HG03159 (cell line): ENCODE measurements at regions not wholly inside any gene's neighbourhood (a gene's known extent, or its start where the extent isn't known, plus 50 kb on each side); places are given as distances from the start of the nearest gene placed in this dataset.
"Not testable (repeated sequence)": the region's sequence is repeated elsewhere in the genome, so short reads cannot be mapped to it uniquely, and the experiment has no call there.

Experiments used
- ATAC-seq: cut with Tn5 transposase; IDR thresholded peaks from one replicate; pipeline ENCODE4 v1.9.1; 2021; ENCODE audit warnings: mild to moderate bottlenecking, moderate library complexity; ENCODE audit not compliant: unreplicated experiment

DNA sequence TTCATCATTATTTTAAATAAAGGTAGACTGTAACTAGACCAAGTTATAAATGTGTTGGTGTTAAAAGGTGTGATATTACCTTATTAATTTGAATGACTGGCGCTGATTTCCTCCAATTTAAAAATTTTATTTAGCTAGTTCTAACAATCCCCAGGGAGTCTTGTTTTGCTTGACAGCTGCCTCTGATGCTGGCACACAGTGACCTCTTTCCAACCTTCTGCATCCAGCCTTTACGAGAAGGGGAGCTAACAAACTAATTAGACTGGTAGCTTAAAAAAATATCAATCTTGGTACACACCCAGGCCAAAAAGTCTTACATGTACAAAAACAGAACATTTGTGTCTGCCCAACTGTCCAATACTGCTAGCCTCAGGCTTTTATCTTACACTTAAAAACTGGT lies 51.8 kb upstream of the ENPEP start:
- ATAC-seq: no peak

DNA sequence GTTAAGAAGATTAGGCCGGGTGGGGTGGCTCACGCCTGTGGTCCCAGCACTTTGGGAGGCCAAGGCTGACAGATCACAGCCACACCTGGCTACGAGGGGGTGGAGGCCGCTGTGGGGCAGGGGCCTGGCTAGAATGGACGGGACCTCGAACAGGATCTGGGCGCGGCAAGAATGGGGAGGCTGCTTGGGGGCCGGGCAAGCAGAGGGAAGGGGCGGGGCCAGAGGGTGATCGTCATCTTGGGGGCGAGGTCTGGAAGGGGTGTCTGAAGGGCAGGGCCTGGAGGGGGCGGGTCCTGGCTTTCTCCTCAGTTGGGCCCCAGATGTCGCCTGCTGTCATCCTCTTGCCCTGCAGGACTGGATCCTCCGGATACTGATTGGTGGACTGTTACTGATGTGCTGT lies 57.3 kb upstream of the ENPEP start:
- ATAC-seq: no peak

DNA sequence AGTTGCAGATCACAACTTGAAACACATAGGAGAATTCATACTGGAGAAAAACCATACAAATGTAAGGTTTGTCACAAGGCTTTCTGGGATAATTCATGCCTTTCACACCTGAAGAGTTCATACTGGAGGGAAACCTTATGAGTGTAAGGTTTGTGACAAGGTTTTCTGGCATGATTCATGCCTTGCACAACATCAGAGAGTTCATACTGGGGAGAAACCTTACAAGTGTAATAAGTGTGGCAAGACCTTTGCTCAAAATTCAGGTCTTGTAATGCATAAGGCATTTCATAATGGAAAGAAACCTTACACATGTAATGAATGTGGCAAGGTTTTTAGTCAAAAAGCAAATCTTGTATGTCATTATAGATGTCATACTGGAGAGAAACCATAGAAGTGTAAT lies 58.8 kb upstream of the ENPEP start:
- ATAC-seq: no peak

- ATAC-seq: no peak
Measured at GRCh38 chr4:110415478-110415877, 60.5 kb upstream of the ENPEP start.

GRCh38 chr4:110415041-110415440 lies 60.9 kb upstream of the ENPEP start:
- no peak for ATAC-seq

GRCh38 chr4:110414561-110414920 lies 61.4 kb upstream of the ENPEP start:
- ATAC-seq: no peak

GRCh38 chr4:110413807-110414560 lies 62.0 kb upstream of the ENPEP start:
- ATAC-seq: not testable (repeated sequence)

DNA sequence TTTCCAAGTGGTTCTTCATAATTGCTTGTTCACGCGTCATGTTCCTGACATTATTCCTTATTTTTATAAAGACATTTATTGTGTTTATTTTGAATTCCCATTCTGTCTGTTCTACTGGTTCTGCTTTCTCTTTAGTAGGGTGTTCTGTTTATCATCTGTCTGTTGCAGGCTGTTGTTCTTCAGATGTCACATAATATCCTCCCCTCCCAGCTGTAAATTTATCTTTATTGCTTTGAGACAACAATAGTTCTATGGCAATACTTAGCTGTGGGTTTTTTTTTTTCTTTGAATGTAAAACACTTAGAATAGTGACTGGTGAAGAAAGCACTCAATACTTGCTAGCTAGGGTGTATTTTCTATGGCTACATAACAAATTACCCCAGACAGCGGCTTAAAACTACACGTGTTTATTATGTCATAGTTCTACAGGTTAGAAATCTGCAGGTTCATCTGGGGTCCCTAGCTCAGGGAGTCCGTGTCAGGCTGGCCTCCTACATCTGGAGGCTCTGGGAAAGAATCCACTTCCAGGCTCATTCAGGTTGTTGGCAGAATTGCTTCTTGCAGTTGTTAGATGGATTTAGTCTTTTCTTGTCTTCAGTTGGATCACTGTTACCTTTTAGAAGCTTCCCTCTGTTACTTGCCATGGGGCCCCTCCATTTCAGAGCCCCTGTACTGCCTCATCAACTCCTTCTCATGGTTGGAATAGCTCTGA lies 63.4 kb upstream of the ENPEP start:
- ATAC-seq: no peak

DNA sequence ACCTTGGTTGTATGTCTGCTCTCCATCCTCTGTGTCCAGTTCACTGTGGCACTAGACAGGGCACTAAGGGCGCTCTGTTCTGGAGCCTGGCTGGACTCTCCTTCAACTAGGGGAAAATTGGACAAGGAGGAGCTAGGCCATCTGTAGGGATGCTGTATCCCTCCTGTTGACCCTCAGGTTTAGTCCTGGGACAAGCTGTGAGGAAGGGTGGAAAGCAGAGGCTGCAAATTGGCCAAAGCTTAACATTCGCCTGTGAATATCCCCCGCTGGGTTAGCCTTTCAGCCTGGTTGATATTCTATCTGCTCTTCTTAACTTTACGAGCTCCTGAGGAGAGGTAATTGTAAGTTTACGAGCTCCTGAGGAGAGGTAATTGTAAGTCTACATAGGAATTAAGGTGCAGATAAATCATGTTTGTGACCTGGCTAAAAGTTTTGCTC lies 64.4 kb upstream of the ENPEP start:
- no peak for ATAC-seq

DNA sequence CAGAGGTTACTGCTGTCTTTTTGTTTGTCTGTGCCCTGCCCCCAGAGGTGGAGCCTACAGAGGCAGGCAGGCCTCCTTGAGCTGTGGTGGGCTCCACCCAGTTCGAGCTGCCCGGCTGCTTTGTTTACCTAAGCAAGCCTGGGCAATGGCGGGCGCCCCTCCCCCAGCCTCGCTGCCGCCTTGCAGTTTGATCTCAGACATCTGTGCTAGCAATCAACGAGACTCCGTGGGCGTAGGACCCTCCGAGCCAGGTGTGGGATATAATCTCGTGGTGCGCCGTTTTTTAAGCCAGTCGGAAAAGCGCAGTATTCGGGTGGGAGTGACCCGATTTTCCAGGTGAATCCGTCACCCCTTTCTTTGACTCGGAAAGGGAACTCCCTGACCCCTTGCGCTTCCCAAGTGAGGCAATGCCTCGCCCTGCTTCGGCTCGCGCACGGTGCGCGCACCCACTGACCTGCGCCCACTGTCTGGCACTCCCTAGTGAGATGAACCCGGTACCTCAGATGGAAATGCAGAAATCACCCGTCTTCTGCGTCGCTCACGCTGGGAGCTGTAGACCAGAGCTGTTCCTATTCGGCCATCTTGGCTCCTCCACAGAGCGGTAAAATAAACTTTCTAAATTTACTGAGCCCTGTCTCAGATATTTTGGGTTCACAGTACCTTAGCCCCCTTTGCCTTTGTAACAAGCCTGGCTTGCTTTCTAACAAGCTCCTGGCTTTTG lies 64.9 kb upstream of the ENPEP start:
- not testable (repeated sequence) for ATAC-seq

GRCh38 chr4:110400086-110400485 lies 75.9 kb upstream of the ENPEP start:
- ATAC-seq: no peak

DNA sequence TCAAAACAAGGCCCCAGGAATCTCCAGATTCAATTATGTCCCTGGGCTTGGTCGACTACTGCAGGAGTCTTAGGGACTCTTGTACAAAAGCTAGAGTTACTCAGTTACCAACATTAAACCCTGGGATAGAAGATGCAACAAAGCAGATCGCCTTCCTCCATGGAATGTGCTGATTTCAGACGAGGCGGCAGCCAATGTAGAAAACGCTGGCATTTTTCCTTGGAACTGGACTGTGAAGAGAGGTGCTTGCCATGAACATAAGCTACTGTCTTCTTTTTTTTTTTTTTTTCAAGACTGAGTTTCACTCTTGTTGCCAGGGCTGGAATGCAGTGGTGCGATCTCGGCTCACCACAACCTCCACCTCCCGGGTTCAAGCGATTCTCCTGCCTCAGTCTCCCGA lies 76.9 kb upstream of the ENPEP start:
- not testable (repeated sequence) for ATAC-seq

- ATAC-seq: no peak
Measured at GRCh38 chr4:110396963-110397362, 79.0 kb upstream of the ENPEP start.

GRCh38 chr4:110395421-110395820 lies 80.5 kb upstream of the ENPEP start:
- no peak for ATAC-seq

GRCh38 chr4:110394871-110395270 lies 81.1 kb upstream of the ENPEP start:
- no peak for ATAC-seq

GRCh38 chr4:110381784-110382183 lies 94.2 kb upstream of the ENPEP start:
- ATAC-seq: no peak

DNA sequence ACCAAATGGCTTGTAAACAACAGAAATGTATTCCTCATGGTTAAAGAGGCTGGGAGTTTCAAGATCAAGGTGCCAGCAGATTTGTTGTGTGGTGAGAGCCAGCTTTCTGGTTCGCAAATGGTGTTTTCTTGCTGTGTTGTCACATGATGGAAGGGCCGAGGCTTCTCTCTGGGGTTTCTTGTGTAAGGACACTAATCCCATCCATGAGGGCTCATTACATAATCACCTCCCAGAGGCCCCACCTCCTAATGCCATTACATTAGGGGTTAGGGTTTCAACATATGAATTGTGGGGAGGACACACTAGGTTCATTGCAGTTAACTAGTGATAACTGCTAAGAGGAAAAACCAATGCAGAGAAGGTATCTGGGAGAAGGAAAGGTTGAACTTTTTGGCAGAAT lies 103.5 kb upstream of the ENPEP start:
- no peak for ATAC-seq

- no peak for ATAC-seq
Measured at GRCh38 chr4:110371016-110371770, 104.8 kb upstream of the ENPEP start.

DNA sequence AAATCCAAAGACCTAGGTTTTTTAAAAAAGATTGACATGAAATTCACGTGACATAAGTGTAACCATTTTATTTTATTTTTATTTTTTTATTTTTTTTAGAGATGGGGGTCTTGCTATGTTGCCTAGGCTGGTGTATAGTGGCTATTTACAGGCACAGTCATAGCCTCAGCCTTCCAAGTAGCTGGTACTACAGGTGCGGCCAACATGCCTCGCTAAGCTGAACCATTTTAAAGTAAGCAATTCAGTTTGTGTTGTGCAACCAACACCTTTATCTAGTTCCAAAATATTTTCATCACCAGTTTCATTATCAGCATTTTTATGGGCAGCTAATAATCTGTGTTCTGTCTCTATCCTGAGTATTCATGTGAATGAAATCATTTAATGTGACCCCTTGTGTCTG lies 107.5 kb upstream of the ENPEP start:
- ATAC-seq: no peak

DNA sequence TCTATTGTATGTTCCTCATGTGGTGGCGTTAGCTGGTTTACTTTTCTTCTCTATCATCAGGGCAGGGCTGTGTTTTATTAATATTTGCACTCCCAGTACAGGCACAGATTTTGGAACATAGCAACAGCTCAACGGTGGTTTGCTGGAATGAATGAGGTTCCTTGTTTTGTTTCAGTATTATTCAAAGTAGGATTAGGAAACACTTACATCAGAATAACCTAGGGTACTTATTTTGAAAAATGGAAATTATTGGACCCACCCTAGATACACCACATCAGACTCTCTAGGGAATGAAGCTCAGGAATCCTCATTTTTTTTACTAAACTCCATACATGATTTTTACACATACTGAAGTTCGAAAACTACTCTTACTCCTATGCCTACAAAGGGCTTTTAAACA lies 108.8 kb upstream of the ENPEP start:
- no peak for ATAC-seq

DNA sequence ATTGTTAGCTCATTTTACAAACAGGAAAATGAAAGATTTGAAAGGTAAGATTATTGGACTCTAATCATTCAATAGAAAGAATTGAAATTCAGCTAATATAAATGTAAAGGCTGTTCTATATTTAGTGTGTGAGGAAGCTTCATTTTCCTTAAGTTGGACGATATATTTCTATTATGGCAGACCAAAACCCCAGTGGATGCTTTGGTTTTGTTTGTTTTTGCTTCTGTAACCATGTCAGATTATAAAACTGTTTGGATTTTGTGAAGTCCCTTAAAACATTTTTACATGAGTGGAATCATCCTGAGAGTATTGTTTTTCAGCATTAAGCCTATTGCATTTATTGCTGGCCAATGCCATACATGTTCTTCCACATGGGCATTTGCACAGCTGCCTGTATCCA lies 110.2 kb upstream of the ENPEP start:
- ATAC-seq: no peak
